ENCODE measurements at regions not wholly inside any gene's neighbourhood (a gene's known extent, or its start where the extent isn't known, plus 50 kb on each side); places are given as distances from the start of the nearest gene placed in this dataset.
"Not testable (repeated sequence)": the region's sequence is repeated elsewhere in the genome, so short reads cannot be mapped to it uniquely, and the experiment has no call there.

DNA sequence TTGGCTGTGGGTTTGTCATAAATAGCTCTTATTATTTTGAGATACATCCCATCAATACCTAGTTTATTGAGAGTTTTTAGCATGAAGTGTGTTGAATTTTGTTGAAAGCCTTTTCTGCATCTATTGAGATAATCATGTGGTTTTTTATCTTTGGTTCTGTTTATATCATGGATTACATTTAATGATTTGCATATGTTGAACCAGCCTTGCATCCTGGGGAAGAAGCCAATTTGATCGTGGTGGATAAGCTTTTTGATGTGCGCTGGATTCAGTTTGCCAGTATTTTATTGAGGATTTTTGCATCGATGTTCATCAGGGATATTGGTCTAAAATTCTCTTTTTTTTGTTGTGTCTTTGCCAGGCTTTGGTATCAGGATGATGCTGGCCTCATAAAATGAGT lies 51.5 kb upstream of the CACNA1D start:
- H3K4me3 ChIP-seq (ENCODE audit: low read length in 2 of 2): not testable (repeated sequence)

More for the DNA sequence above, 51.5 kb upstream of the CACNA1D start:
- H3K4me1 ChIP-seq (ENCODE audit: control insufficient read depth in 2 of 2, insufficient read depth in 2 of 2, low read length in 2 of 2); H3K9me3 ChIP-seq (ENCODE audit: control insufficient read depth in 2 of 2, low read length in 2 of 2); H3K27me3 ChIP-seq (ENCODE audit: control insufficient read depth in 2 of 2, insufficient read depth in 2 of 2, low read length in 2 of 2); H3K27ac ChIP-seq (ENCODE audit: low read depth in 2 of 2, low read length in 2 of 2); H3K9ac ChIP-seq (ENCODE audit: low read depth in 1 of 2, low read length in 2 of 2); H3K36me3 ChIP-seq (ENCODE audit: control insufficient read depth in 2 of 2, insufficient read depth in 2 of 2, low read length in 2 of 2): not testable (repeated sequence)
